HG02763 (cell line): ENCODE measurements at regions not wholly inside any gene's neighbourhood (a gene's known extent, or its start where the extent isn't known, plus 50 kb on each side); places are given as distances from the start of the nearest gene placed in this dataset.
A peak's percentile ranks its signal among the peaks of the same experiment; 100 is the strongest.
"Not testable (repeated sequence)": the region's sequence is repeated elsewhere in the genome, so short reads cannot be mapped to it uniquely, and the experiment has no call there.

Experiments
- ATAC-seq: cut with Tn5 transposase; IDR thresholded peaks from one replicate; pipeline ENCODE4 v1.9.1; 2021; ENCODE audit warnings: mild to moderate bottlenecking, moderate library complexity; ENCODE audit not compliant: unreplicated experiment

GRCh38 chr7:32691965-32692815, 196.9 kb downstream of the AVL9 start:
- ATAC-seq = peak; percentile 71

DNA sequence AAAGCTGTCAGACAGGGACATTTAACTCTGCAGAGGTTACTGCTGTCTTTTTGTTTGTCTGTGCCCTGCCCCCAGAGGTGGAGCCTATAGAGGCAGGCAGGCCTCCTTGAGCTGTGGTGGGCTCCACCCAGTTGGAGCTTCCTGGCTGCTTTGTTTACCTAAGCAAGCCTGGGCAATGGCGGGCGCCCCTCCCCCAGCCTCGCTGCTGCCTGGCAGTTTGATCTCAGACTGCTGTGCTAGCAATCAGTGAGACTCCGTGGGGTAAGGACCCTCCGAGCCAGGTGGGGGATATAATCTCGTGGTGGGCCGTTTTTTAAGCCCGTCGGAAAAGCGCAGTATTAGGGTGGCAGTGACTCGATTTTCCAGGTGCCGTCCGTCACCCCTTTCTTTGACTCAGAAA, 192.8 kb downstream of the AVL9 start:
- not testable (repeated sequence) for ATAC-seq

DNA sequence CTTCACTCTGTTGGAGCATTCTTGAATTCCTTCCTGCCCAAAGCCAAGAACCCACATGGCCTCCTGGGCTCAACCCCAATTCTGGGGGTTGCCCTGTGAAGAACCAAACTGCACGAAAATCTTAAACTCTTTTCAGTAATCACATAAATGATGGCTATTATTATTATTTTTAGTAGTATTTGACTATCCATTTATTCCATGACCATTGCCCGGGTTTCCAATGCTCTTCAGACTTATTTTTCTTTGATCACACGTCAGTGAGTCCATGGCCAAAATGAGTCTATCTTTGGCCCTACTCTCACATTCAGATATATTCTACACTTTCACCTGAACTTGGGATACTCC, 185.9 kb downstream of the AVL9 start:
- no peak for ATAC-seq

DNA sequence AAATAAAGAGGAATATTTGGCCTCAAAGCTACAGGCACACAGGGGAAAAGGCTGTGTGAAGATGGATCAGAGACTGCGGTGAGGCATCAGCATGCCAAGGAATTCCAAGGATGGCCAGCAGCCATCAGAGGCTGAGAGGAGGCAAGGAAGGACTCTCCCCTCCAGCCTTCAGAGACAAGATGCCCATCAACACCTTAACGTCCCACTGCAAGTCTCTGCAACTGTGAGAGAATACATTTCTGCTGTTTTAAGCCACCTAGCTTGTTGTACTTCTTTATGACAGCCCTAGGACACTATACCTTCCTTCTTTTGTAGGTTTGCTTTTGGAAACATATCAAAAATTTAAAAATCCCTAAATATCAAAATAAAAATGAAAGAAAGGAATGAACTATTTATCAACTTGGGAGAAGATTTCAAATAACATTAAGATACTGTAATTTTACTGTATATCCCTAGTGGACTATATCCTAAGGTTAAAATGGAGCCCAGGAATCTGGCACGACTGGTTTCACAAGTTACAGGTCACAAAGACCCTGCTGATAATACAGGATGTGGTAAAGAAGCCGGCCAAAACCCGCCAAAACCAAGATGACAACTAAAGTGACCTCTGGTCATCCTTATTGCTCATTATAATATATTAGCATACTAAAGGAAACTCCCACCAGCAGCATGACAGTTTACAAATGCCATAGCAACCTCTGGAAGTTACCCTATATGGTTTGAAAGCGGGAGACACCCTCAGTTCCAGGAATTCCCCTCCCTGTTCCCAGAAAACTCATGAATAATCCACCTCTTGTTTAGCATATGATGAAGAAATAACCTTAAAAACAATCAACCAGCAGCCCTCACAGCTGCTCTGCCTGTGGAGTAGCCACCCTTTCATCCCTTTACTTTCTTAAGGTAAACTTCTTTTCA, 185.2 kb downstream of the AVL9 start:
- no peak for ATAC-seq

DNA sequence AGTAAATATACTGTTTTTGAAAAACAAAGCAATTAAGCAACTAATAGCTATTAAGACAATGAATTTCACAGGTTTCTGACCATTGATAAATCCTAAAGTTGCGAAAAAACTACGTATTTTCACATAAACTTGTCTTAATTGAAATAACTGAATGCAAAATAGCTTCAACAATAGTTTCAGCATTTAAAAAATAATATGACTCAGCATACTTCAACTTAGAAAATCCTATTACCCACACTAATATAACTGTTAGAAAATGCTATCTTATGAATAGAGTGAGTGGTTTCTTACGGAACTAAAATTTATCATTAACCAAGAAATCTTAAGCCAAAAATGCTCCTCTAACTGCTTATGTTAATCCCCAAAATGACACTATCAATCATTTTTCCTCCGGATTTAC, 183.9 kb downstream of the AVL9 start:
- ATAC-seq = no peak

DNA sequence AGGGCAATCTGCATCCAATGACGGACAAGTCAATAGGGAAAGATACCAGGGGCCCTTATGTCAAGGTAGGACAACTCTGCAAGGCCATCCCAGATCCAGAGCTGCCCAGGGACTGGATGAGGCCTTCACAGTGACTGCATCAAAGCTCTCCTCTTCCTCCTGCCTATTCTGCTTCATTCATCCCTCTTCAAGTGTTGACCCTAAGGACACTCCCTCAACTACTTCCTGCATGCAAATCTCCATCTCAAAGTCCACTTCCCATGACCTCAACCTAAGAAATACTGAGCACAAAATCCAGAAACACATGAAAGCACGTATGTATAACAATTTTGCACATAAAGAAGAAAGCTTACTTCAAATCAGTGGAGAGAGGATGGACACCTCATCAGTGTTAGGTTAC, 182.3 kb downstream of the AVL9 start:
- no peak for ATAC-seq

DNA sequence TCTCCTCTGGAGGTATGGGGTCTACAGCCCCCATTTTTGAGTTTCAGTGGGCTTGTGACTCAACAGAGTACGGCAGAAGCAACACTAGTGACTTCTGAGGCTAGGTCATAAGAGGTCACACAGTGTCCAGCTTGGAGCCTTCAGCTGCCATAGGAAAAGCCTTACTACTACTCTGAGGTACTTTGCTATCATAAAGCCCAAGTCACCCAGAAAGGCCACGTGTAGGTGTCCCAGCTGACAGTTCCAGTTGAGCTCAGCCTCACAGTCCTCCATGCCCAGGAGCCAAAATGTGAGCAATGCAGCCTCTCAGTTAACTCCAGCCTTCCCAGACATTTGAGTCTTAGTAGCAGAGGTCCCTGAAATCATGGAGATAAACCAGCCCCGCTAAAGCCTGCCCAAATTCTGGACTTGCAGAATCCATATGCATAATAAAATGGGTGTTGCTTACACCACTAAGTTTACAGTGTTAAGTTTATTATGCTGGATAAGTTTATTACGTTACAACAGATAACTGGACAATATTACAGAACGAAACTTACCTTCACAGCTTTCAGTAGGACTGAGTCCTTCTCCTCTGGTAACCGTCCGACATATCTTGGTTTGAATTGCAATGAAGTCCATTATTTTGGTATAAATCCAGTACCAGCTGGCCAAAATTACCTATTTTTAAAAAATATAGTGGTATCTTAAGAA, 181.1 kb downstream of the AVL9 start:
- ATAC-seq = no peak

DNA sequence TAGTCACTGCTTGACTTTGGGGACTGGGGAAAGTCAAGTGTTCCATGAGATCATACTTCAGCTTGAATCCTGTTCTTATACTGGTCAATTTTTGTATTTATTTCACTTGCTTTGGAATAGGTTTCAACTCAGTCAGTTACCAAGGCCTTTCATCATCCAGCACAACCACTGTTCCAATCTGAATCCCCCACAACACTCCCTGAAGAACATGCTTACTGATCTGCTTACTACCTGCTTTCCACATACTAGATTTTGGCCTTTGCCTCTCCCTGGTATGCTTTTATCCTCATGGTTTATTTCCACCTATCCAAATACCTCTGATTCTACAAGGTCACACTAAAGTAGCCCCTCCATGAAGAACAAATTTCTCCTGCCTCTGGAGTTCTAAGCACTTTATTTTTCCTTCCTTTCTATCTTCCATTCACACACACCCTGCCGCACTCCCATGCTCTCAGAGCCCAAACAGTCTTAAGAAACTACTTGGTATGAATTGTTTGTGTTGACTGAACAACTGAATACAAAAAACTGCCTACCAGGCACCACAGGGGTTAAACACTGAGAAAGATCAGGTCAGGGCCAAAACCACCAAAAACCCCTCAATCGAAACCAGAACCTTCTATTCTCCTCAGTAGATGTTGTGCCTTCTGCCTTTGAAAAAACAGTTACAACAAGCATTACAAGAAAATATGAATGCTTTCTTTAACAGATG, 178.1 kb downstream of the AVL9 start:
- ATAC-seq = no peak

DNA sequence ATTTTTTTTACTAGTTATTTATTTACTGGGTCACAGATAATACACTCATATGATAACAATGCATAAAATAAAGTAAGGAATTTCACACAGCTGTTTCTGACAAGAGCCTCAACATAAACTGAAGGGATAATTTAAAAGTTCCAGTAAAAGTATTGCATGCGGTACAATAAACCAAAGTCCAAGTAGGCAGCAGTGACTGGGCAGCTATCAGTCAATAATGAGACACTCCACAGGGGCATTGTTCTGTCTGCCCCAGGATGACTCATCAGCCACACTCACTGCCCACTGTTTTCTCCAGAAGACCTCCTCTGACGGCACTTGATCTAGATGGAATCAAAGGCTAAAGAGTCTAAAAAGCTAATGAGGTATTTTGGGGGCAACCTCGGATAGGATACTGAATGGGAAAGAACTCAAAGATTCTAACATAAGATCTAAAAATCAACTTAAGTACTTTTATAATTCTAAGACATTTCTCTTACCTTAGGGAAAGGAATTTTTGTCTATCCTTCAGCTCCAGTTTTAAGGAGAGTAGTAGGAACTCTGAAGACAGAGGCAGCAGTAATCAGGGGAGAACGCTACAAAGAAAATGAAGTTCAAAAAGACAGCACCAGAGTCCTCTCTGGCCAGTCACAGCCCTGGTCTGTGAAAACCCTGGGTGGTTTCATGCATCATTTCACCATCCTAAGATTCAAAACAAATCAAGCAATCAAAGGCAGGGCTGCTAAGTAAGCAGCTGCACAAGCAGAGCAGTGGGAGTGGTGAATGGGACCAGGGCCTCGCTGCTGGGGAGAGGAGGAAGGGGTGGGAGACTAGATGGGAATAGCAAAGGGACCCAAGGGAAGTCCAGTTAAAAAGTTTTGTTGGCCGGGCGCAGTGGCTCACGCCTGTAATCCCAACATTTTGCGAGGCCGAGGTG, 175.1 kb downstream of the AVL9 start:
- no peak for ATAC-seq

GRCh38 chr7:32669173-32669870, 174.0 kb downstream of the AVL9 start:
- ATAC-seq = not testable (repeated sequence)

DNA sequence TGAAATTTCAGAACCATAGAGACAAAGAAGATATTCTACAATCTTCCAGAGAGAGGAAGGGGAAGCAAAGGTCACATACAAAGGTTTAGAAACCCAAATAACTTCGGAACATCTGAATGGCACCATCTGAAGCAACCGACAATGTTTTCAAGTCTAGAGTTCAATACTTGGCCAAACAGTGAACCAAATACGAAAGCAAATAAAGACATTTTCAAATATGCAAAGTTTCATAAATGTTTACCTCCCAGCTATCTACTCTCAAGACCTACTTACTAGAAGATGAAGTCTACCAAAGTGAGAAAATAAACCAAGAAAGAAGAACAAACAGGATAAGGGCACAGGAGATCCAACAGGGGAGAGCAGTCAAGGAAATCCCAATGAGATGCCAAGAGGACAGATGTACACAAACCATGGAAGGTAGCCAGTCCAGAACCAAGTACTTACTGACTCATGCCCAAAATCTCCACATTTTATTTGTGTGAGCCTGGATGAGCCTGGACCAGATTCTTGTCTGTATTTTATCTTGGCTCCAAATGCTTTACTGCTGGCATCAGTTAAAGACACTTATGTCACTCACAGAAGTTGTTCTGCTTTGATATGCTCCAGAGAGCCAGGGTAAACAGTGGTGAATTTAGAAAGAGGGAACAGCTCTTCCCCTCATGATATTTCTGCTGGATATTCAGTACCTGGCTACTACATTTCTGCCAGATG, 173.3 kb downstream of the AVL9 start:
- ATAC-seq = not testable (repeated sequence)

DNA sequence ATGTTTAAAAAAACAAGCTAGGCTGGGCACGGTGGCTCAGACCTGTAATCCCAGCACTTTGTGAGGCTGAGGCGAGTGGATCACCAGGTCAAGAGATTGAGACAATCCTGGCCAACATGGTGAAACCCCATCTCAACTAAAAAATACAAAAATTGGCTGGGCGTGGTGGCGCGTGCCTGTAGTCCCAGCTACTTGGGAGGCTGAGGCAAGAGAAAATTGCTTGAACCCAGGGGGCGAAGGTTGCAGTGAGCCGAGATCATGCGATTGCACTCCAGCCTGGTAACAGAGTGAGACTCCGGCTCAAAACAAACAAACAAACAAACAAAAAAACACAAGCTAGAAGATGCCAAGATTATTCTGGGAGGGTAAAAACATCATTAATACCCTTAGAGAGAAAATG, 172.3 kb downstream of the AVL9 start:
- not testable (repeated sequence) for ATAC-seq

GRCh38 chr7:32663805-32664211, 168.5 kb downstream of the AVL9 start:
- ATAC-seq = not testable (repeated sequence)

- not testable (repeated sequence) for ATAC-seq
Observed at GRCh38 chr7:32662509-32662908, 167.2 kb downstream of the AVL9 start.

- no peak for ATAC-seq
Observed at GRCh38 chr7:32661929-32662328, 166.6 kb downstream of the AVL9 start.

GRCh38 chr7:32661501-32661900, 166.2 kb downstream of the AVL9 start:
- ATAC-seq = no peak

GRCh38 chr7:32660936-32661335, 165.6 kb downstream of the AVL9 start:
- no peak for ATAC-seq

GRCh38 chr7:32659853-32660252, 164.6 kb downstream of the AVL9 start:
- no peak for ATAC-seq
